Dendritic cell treated with granulocyte-macrophage colony-stimulating factor and Interleukin-4, amounts not matched to agents 40 ng/mL and 50 ng/mL, for 4 days (primary cell): ENCODE measurements at regions not wholly inside any gene's neighbourhood (a gene's known extent, or its start where the extent isn't known, plus 50 kb on each side); places are given as distances from the start of the nearest gene placed in this dataset.
"Not testable (repeated sequence)": the region's sequence is repeated elsewhere in the genome, so short reads cannot be mapped to it uniquely, and the experiment has no call there.

Experiments
- H3K27ac Mint-ChIP-seq: one replicate; pipeline ENCODE4 v1.8.0; 2022; ENCODE audit warnings: mild to moderate bottlenecking, mixed read lengths
- H3K27me3 Mint-ChIP-seq: one replicate; pipeline ENCODE4 v1.8.0; 2022; ENCODE audit warnings: mild to moderate bottlenecking, mixed read lengths
- H3K36me3 Mint-ChIP-seq: one replicate; pipeline ENCODE4 v1.8.0; 2022; ENCODE audit warnings: low read depth, mixed read lengths
- H3K4me1 Mint-ChIP-seq: one replicate; pipeline ENCODE4 v1.8.0; 2022; ENCODE audit warnings: low read depth, mixed read lengths
- H3K4me3 Mint-ChIP-seq: one replicate; pipeline ENCODE4 v1.8.0; 2022; ENCODE audit warnings: mild to moderate bottlenecking, moderate library complexity, mixed read lengths
- H3K9me3 Mint-ChIP-seq: one replicate; pipeline ENCODE4 v1.8.0; 2022; ENCODE audit warnings: mixed read lengths
- intact Hi-C: fragments of 100-400 bp; cut with micrococcal nuclease; formaldehyde crosslinking; loops from one replicate; pipeline ENCODE4 v1.15.0; 2022

DNA sequence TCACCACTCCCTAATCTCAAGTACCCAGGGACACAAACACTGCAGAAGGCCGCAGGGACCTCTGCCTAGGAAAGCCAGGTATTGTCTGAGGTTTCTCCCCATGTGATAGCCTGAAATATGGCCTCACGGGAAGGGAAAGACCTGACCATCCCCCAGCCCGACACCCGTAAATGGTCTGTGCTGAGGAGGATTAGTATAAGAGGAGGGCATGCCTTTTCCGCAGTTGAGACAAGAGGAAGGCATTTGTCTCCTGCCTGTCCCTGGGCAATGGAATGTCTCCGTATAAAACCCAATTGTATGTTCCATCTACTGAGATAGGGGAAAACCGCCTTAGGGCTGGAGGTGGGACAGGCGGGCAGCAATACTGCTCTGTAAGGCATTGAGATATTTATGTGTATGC is 1082.1 kb downstream of the UQCRFS1 start:
- H3K9me3 Mint-ChIP-seq = peaks cover 34% of the 10 kb centered on the region
- H3K36me3 Mint-ChIP-seq, intact Hi-C loops, H3K27ac Mint-ChIP-seq, H3K27me3 Mint-ChIP-seq, H3K4me1 Mint-ChIP-seq, H3K4me3 Mint-ChIP-seq: not testable (repeated sequence)

- Mint-ChIP-seq H3K4me3 (no peak overlapping the region), H3K36me3 (no peaks in the 10 kb centered on the region), H3K27ac (no peak overlapping the region), H3K27me3 (no peaks in the 10 kb centered on the region), H3K4me1 (no peaks in the 10 kb centered on the region), H3K9me3 (peaks cover 32% of the 10 kb centered on the region)
- intact Hi-C loops = no loop called here
Measured at GRCh38 chr19:28130066-28130511, 1082.9 kb downstream of the UQCRFS1 start.

DNA sequence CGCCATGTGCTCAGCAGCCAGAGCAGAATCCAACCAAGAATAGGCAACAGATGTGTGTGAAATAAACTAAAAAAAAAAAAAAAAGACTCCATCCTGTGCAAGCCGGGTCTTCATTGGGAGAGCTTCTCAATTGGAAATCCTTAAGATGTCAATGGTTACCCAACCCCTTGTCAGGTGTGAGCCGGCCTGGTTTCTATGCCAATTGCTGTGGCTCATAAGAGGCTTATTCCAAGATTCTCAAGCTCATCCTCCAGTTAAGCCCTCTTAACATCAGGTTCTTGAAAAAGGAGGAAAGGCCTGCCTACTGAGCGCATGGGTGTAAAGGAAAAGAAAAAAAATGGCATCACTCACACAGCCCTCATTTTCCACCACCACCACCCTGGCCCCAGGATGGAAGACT is 1084.6 kb downstream of the UQCRFS1 start:
- no peaks in the 10 kb centered on the region for H3K36me3 Mint-ChIP-seq

DNA sequence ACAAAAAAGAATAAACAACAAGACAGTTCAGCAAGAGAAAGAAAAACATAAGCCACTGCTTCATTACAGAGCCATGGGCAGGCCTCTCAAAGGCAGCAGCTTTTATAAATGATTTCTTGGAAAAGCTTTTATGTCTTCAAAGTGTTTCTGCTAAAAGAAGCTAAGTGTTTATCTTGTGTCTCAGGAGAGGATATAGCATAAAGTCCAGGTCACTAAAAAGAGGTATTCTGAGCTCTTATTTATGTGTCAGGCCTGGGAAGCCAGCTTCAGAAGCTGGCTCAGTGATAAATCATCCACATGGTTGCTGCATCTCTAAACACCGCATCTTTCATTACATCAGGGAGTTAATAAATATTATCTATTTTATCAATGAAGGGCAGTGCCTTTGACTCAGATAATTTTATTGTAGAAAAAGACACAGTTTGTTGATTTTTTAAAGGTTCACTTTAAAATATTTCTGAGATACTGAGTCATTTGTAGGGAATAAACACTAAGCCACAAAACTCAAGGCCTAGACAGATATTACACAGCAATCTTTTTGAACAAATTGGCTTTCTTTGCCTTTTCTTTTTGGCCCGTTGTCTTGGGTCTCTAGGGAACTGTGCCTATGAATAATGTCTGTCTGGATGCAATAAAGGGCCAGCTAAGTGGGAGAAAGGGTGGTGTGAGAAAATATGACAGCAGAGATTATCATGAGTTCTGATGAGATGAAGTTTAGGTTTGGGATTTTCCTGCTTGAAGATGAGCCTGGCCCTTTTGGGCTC is 1086.6 kb downstream of the UQCRFS1 start:
- Mint-ChIP-seq H3K27me3 (no peaks in the 10 kb centered on the region), H3K4me3 (no peak overlapping the region), H3K36me3 (no peaks in the 10 kb centered on the region), H3K4me1 (no peaks in the 10 kb centered on the region), H3K9me3 (peaks cover 42% of the 10 kb centered on the region), H3K27ac (no peak overlapping the region)
- intact Hi-C loops = no loop called here

More for the DNA sequence above, 1084.6 kb downstream of the UQCRFS1 start:
- H3K9me3 Mint-ChIP-seq = peaks cover 43% of the 10 kb centered on the region
- H3K27ac Mint-ChIP-seq = no peak overlapping the region
- H3K4me3 Mint-ChIP-seq = no peak overlapping the region
- intact Hi-C loops = no loop called here
- no peaks in the 10 kb centered on the region for H3K4me1 Mint-ChIP-seq
- H3K27me3 Mint-ChIP-seq = no peaks in the 10 kb centered on the region

DNA sequence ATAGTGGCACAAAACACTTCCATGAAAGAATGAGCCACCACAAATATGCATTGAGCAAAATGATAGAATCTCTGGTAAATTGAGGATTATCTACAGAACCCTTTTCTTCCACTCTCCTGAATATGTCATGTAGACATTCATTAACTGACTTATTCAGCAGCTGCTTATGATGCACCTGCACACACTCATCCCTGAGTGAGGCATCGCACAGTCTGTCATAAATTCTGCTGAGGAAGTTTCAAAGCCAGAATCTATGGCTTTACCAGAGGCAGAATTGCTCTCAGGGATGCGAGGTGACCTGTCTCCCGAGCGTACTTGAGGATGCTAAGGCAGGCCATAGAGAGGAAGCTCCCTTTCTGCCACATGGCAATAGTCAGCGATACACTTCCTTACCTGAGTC is 1090.2 kb downstream of the UQCRFS1 start:
- Mint-ChIP-seq H3K27me3 (no peaks in the 10 kb centered on the region), H3K4me3 (no peak overlapping the region), H3K9me3 (peaks cover 36% of the 10 kb centered on the region), H3K4me1 (no peaks in the 10 kb centered on the region), H3K27ac (no peak overlapping the region), H3K36me3 (no peaks in the 10 kb centered on the region)
- intact Hi-C loops = no loop called here

DNA sequence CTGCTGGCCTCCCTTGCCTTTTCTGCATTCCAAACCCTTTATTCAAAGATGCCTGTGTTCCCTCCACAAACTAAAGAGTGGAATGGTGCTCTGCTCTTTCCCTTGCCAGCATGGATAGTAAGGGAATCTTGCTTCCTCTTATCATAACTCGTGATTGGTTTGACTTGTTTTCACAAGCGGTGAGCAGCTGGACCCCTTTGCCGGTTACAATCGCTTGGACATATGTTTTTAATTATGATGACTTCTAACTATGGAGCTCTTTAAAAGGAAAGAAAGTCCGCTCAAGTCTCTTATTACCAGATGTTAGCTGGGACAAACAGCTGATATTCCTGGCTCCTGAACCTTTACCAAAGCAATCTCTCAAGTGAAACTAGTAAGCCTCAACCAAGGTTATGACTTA is 1094.7 kb downstream of the UQCRFS1 start:
- intact Hi-C loops = no loop called here
- H3K4me3 Mint-ChIP-seq = no peak overlapping the region
- no peaks in the 10 kb centered on the region for H3K36me3 Mint-ChIP-seq
- peaks cover 29% of the 10 kb centered on the region for H3K9me3 Mint-ChIP-seq
- H3K27ac Mint-ChIP-seq = no peak overlapping the region
- no peaks in the 10 kb centered on the region for H3K4me1 Mint-ChIP-seq
- H3K27me3 Mint-ChIP-seq = no peaks in the 10 kb centered on the region

GRCh38 chr19:28117143-28117542 is 1095.8 kb downstream of the UQCRFS1 start:
- Mint-ChIP-seq H3K27me3 (no peaks in the 10 kb centered on the region), H3K4me1 (no peaks in the 10 kb centered on the region), H3K36me3 (no peaks in the 10 kb centered on the region), H3K27ac (no peak overlapping the region), H3K9me3 (peaks cover 30% of the 10 kb centered on the region), H3K4me3 (no peak overlapping the region)
- intact Hi-C loops = no loop called here

DNA sequence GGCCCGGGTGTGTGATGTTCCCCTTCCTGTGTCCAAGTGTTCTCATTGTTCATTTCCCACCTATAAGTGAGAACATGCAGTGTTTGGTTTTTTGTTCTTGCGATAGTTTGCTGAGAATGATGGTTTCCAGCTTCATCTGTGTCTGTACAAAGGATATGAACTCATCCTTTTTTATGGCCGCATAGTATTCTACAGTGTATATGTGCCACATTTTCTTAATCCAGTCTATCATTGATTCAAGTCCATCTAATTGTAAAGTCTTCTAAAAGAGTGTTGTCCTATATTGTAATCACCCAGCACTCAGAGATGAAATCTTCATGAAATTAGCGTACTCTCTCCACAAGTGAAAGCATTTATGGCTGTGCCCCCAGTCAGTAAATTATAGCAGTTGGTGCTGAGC is 1096.6 kb downstream of the UQCRFS1 start:
- H3K27me3 Mint-ChIP-seq, H3K4me1 Mint-ChIP-seq, H3K36me3 Mint-ChIP-seq, H3K27ac Mint-ChIP-seq, H3K4me3 Mint-ChIP-seq, intact Hi-C loops: not testable (repeated sequence)
- peaks cover 33% of the 10 kb centered on the region for H3K9me3 Mint-ChIP-seq

DNA sequence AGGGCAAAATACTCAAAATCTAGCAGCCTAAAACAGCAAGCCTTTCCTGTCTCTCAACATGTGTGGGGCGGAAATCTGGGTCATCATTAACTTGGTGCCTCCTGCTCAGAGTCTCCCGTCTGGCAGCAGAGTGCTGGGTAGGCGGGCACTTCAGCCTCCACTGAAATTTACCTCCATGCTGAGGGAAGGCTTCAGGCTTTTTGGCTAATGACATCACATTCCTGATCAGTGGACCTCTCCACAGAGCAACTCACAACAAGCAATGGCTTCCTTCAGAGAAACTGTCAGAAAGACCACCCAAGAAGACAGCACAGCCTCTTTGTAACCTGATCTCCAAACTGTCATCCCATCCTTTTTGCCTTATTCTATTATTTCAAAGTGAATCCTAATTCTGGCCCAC is 1109.0 kb downstream of the UQCRFS1 start:
- Mint-ChIP-seq H3K4me3 (no peak overlapping the region), H3K36me3 (no peaks in the 10 kb centered on the region), H3K27ac (no peak overlapping the region), H3K9me3 (peaks cover 57% of the 10 kb centered on the region), H3K27me3 (no peaks in the 10 kb centered on the region), H3K4me1 (no peaks in the 10 kb centered on the region)
- intact Hi-C loops = no loop called here

- H3K4me3 Mint-ChIP-seq, H3K27me3 Mint-ChIP-seq, intact Hi-C loops, H3K4me1 Mint-ChIP-seq, H3K36me3 Mint-ChIP-seq, H3K27ac Mint-ChIP-seq: not testable (repeated sequence)
- peaks cover 45% of the 10 kb centered on the region for H3K9me3 Mint-ChIP-seq
Measured at GRCh38 chr19:28084659-28085157, 1128.2 kb downstream of the UQCRFS1 start.

DNA sequence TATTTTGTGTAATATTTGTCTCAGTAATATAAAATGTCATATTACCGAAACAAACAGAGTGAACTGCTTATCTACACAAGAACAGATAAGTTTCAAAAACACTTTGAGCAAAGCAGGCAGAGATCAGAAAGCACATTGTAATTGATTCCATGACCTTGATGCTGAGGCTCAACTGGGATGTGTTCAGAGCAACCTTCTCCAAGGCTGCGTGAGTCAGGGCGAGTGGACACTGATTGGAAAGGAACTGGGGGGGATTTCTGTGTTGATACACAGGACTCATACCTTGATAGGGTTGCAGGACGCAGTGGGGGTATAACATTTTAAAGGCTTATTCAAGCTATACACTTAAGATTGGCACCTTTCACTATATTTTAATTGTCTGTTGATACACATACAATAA is 1136.3 kb downstream of the UQCRFS1 start:
- no peaks in the 10 kb centered on the region for H3K27me3 Mint-ChIP-seq
- peaks cover 65% of the 10 kb centered on the region for H3K9me3 Mint-ChIP-seq
- H3K4me3 Mint-ChIP-seq = no peak overlapping the region
- no peaks in the 10 kb centered on the region for H3K4me1 Mint-ChIP-seq
- intact Hi-C loops = no loop called here
- H3K36me3 Mint-ChIP-seq = no peaks in the 10 kb centered on the region
- H3K27ac Mint-ChIP-seq = no peak overlapping the region

DNA sequence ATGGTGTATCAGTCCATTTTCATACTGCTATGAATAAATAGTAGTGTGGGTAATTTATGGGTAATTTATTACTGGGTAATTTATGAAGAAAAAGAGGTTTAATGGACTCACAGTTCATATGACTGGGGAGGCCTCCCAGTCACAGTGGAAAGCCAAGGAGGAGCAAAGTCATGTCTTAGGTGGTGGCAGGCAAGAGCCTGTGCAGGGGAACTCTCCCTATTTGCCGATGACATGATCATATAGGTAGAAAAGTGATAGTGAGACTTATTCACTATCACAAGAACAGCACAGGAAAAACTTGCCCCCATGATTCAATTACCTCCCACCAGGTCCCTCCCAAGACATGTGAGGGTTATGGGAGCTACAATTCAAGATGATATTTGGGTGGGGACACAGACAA is 1137.7 kb downstream of the UQCRFS1 start:
- Mint-ChIP-seq H3K4me1 (no peaks in the 10 kb centered on the region), H3K4me3 (no peak overlapping the region), H3K27me3 (no peaks in the 10 kb centered on the region), H3K9me3 (peaks cover 58% of the 10 kb centered on the region), H3K36me3 (no peaks in the 10 kb centered on the region), H3K27ac (no peak overlapping the region)
- intact Hi-C loops = no loop called here

- Mint-ChIP-seq H3K9me3 (peaks cover 53% of the 10 kb centered on the region), H3K27ac (no peak overlapping the region), H3K27me3 (no peaks in the 10 kb centered on the region), H3K4me3 (no peak overlapping the region), H3K36me3 (no peaks in the 10 kb centered on the region), H3K4me1 (no peaks in the 10 kb centered on the region)
- intact Hi-C loops = no loop called here
Measured at GRCh38 chr19:28074773-28075172, 1138.2 kb downstream of the UQCRFS1 start.

- H3K9me3 Mint-ChIP-seq = peaks cover 38% of the 10 kb centered on the region
- no peaks in the 10 kb centered on the region for H3K4me1 Mint-ChIP-seq
- intact Hi-C loops = no loop called here
- H3K27me3 Mint-ChIP-seq = no peaks in the 10 kb centered on the region
- H3K4me3 Mint-ChIP-seq = no peak overlapping the region
- no peak overlapping the region for H3K27ac Mint-ChIP-seq
- H3K36me3 Mint-ChIP-seq = no peaks in the 10 kb centered on the region
Measured at GRCh38 chr19:28067882-28068281, 1145.1 kb downstream of the UQCRFS1 start.

DNA sequence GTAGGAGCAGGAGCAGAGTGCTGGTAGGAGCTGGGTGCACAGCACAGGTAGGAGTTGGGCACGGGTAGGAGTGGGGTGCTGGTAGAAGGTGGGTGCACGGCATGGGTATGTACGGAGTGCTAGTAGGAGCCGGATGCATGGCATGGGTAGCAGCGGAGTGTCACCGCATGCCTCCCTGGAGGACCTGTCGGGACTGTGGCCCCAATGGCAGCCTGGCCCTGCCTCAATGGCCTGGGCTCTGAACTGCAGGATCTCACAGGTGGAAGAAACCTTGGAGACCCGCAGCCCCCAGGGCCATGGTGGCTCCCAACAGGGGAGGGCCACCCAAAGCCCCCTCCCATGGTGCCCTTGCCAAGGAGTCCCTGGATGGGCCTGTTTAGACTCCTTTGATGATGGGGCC is 1146.0 kb downstream of the UQCRFS1 start:
- Mint-ChIP-seq H3K27me3 (no peaks in the 10 kb centered on the region), H3K9me3 (peaks cover 46% of the 10 kb centered on the region), H3K4me3 (no peak overlapping the region), H3K27ac (no peak overlapping the region), H3K36me3 (no peaks in the 10 kb centered on the region), H3K4me1 (no peaks in the 10 kb centered on the region)
- intact Hi-C loops = no loop called here
